ENCODE measurements at regions not wholly inside any gene's neighbourhood (a gene's known extent, or its start where the extent isn't known, plus 50 kb on each side); places are given as distances from the start of the nearest gene placed in this dataset.

- TF ChIP-seq CTCF (IDR thresholded peaks at IDR 0.05) (no peak), POLR2AphosphoS5 (IDR thresholded peaks at IDR 0.05) (no peak)
These were observed 145.3 kb downstream of the SEC16B start for GRCh38 chr1:177824508-177824982.
